ENCODE measurements at regions not wholly inside any gene's neighbourhood (a gene's known extent, or its start where the extent isn't known, plus 50 kb on each side); places are given as distances from the start of the nearest gene placed in this dataset.

DNA sequence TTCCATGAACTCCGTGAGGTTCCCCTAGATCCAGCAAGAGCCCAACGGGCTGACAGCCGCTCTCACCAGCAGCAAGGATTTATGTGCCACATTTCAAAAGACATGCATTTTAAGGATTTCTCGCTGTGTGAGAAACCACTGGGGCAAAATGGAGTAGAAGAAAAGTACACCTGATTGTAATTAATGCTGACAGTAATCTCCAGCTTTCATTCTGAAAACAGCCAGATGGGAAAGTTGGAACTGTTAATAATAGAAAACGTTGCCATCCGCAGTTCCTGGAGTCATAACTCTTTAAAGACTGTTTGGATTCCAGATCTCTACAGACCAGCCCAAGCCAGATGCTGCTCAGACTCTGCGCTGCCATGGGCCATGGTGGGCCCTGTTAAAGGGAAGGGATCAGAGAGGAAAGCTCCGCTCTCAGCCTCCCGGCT, 216.9 kb upstream of the GLI3 start:
- Histone ChIP-seq H3K27ac (ENCODE audit: low read length) (no peak overlapping the region), H3K27me3 (ENCODE audit: control insufficient read depth, insufficient read depth, low read length) (no peaks in the 10 kb centered on the region), H3K36me3 (ENCODE audit: control insufficient read depth, insufficient read depth, low read length) (no peaks in the 10 kb centered on the region), H3K9me3 (ENCODE audit: control insufficient read depth, insufficient read depth, low read depth, low read length) (no peaks in the 10 kb centered on the region), H3K4me1 (ENCODE audit: control insufficient read depth, insufficient read depth, low read length) (no peaks in the 10 kb centered on the region), H3K4me3 (ENCODE audit: low read depth in 2 of 2, low read length in 2 of 2) (no peak overlapping the region)
- BruUV-seq (replicated peaks): no TSS peak
- in situ Hi-C loops (cut with HindIII; ENCODE audit: low pct_unique_long_range_greater_than_20kb, low sequenced_read_pairs) (no loop called here), intact Hi-C loops (cut with micrococcal nuclease; ENCODE audit: unreplicated experiment) (no loop called here)
- TF ChIP-seq SIN3A (IDR thresholded peaks at IDR 0.05; ENCODE audit: borderline replicate concordance, insufficient read depth, low read depth, low read length) (no peak), POLR2AphosphoS5 (IDR thresholded peaks at IDR 0.05; ENCODE audit: low read depth, low read length) (no peak), TCF7L2 (IDR thresholded peaks at IDR 0.05; ENCODE audit: low read depth, low read length) (no peak)
- TF ChIP-seq, protein P1, sequence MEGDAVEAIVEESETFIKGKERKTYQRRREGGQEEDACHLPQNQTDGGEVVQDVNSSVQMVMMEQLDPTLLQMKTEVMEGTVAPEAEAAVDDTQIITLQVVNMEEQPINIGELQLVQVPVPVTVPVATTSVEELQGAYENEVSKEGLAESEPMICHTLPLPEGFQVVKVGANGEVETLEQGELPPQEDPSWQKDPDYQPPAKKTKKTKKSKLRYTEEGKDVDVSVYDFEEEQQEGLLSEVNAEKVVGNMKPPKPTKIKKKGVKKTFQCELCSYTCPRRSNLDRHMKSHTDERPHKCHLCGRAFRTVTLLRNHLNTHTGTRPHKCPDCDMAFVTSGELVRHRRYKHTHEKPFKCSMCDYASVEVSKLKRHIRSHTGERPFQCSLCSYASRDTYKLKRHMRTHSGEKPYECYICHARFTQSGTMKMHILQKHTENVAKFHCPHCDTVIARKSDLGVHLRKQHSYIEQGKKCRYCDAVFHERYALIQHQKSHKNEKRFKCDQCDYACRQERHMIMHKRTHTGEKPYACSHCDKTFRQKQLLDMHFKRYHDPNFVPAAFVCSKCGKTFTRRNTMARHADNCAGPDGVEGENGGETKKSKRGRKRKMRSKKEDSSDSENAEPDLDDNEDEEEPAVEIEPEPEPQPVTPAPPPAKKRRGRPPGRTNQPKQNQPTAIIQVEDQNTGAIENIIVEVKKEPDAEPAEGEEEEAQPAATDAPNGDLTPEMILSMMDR (IDR thresholded peaks at IDR 0.05): no peak
- TF ChIP-seq, protein P2, sequence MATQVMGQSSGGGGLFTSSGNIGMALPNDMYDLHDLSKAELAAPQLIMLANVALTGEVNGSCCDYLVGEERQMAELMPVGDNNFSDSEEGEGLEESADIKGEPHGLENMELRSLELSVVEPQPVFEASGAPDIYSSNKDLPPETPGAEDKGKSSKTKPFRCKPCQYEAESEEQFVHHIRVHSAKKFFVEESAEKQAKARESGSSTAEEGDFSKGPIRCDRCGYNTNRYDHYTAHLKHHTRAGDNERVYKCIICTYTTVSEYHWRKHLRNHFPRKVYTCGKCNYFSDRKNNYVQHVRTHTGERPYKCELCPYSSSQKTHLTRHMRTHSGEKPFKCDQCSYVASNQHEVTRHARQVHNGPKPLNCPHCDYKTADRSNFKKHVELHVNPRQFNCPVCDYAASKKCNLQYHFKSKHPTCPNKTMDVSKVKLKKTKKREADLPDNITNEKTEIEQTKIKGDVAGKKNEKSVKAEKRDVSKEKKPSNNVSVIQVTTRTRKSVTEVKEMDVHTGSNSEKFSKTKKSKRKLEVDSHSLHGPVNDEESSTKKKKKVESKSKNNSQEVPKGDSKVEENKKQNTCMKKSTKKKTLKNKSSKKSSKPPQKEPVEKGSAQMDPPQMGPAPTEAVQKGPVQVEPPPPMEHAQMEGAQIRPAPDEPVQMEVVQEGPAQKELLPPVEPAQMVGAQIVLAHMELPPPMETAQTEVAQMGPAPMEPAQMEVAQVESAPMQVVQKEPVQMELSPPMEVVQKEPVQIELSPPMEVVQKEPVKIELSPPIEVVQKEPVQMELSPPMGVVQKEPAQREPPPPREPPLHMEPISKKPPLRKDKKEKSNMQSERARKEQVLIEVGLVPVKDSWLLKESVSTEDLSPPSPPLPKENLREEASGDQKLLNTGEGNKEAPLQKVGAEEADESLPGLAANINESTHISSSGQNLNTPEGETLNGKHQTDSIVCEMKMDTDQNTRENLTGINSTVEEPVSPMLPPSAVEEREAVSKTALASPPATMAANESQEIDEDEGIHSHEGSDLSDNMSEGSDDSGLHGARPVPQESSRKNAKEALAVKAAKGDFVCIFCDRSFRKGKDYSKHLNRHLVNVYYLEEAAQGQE (IDR thresholded peaks at IDR 0.05; ENCODE audit: insufficient read depth in 1 of 2, low read depth in 2 of 2, low read length in 1 of 2): no peak
- no peak for DNase-seq (ENCODE audit: low read depth, low spot score)
- no peak for ATAC-seq
- ChIA-PET CTCF (no interaction called here), POLR2A (no interaction called here)

DNA sequence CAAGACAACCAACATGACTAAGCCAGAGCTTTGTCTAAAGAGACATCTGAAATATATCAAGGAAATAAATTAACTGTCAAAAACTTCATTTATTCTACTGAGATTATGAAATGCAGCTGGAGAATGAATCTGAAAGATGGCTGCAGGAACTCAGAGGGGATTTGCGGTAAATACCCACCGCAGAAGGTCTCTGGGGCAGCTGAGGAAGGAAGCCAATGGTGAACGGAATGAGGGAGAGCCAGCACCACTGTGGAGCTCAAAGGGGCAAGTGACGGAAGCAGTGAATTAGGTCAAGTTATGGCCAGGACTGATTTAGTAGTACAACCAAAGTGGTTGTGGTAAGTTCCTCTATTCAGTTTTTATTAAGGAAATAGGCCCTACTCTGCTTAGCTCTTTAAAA, 215.3 kb upstream of the GLI3 start:
- TF ChIP-seq TCF7L2 (IDR thresholded peaks at IDR 0.05; ENCODE audit: low read depth, low read length): no peak
- ATAC-seq (no peak), DNase-seq (ENCODE audit: low read depth, low spot score) (no peak)
- no peak overlapping the region for H3K4me3 ChIP-seq (ENCODE audit: low read depth in 2 of 2, low read length in 2 of 2)
- H3K27me3 ChIP-seq (ENCODE audit: control insufficient read depth, insufficient read depth, low read length): no peaks in the 10 kb centered on the region
- H3K36me3 ChIP-seq (ENCODE audit: control insufficient read depth, insufficient read depth, low read length): no peaks in the 10 kb centered on the region
- BruUV-seq (replicated peaks): no TSS peak
- POLR2A ChIA-PET: no interaction called here
- no peak overlapping the region for H3K27ac ChIP-seq (ENCODE audit: low read length)
- CTCF ChIA-PET: no interaction called here
- intact Hi-C loops (cut with micrococcal nuclease; ENCODE audit: unreplicated experiment) (no loop called here), in situ Hi-C loops (cut with HindIII; ENCODE audit: low pct_unique_long_range_greater_than_20kb, low sequenced_read_pairs) (no loop called here)
- H3K9me3 ChIP-seq (ENCODE audit: control insufficient read depth, insufficient read depth, low read depth, low read length): no peaks in the 10 kb centered on the region
- no peaks in the 10 kb centered on the region for H3K4me1 ChIP-seq (ENCODE audit: control insufficient read depth, insufficient read depth, low read length)

DNA sequence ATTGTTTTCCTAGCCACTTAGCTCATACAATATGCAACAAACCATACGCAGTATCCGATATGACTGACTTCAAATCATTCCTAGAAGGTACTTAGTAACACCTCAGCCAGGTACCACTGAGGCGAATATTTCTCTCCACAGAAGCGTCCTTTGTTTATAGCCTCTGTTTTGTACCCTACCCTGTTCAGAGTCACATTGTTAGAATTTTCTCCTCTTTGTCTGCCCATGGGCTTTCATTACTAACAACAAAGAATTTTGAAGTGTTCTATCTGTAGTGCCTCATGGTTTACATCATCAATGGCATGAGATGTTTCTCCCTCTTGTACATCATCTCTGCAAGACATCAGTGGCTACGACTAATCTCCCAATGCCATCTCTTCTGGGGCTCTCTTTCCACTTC, 212.4 kb upstream of the GLI3 start:
- ChIA-PET POLR2A (no interaction called here), CTCF (no interaction called here)
- Histone ChIP-seq H3K27me3 (ENCODE audit: control insufficient read depth, insufficient read depth, low read length) (no peaks in the 10 kb centered on the region), H3K27ac (ENCODE audit: low read length) (no peak overlapping the region), H3K4me1 (ENCODE audit: control insufficient read depth, insufficient read depth, low read length) (no peaks in the 10 kb centered on the region), H3K36me3 (ENCODE audit: control insufficient read depth, insufficient read depth, low read length) (no peaks in the 10 kb centered on the region), H3K9me3 (ENCODE audit: control insufficient read depth, insufficient read depth, low read depth, low read length) (no peaks in the 10 kb centered on the region), H3K4me3 (ENCODE audit: low read depth in 2 of 2, low read length in 2 of 2) (no peak overlapping the region)
- DNase-seq (ENCODE audit: low read depth, low spot score): no peak
- no TSS peak for BruUV-seq (replicated peaks)
- no peak for ATAC-seq
- intact Hi-C loops (cut with micrococcal nuclease; ENCODE audit: unreplicated experiment) (no loop called here), in situ Hi-C loops (cut with HindIII; ENCODE audit: low pct_unique_long_range_greater_than_20kb, low sequenced_read_pairs) (no loop called here)
- TF ChIP-seq, protein P1 (IDR thresholded peaks at IDR 0.05): no peak
- TF ChIP-seq, protein P2 (IDR thresholded peaks at IDR 0.05; ENCODE audit: insufficient read depth in 1 of 2, low read depth in 2 of 2, low read length in 1 of 2): no peak
- TF ChIP-seq SIN3A (IDR thresholded peaks at IDR 0.05; ENCODE audit: borderline replicate concordance, insufficient read depth, low read depth, low read length) (no peak), TCF7L2 (IDR thresholded peaks at IDR 0.05; ENCODE audit: low read depth, low read length) (no peak), POLR2AphosphoS5 (IDR thresholded peaks at IDR 0.05; ENCODE audit: low read depth, low read length) (no peak)
